RWPE1 (cell line): ENCODE measurements at regions not wholly inside any gene's neighbourhood (a gene's known extent, or its start where the extent isn't known, plus 50 kb on each side); places are given as distances from the start of the nearest gene placed in this dataset.
A peak's percentile ranks its signal among the peaks of the same experiment; 100 is the strongest.
"Not testable (repeated sequence)": the region's sequence is repeated elsewhere in the genome, so short reads cannot be mapped to it uniquely, and the experiment has no call there.

Source experiments
- CTCF ChIA-PET: fragments of 350-600 bp; sonication (Branson Sonifier 250); formaldehyde crosslinking; extraction: SDS; loops from one replicate; lab custom pipeline; 2021; lab: Yijun Ruan, JAX
- POLR2A ChIA-PET: fragments of 400-600 bp; formaldehyde crosslinking; extraction: SDS; loops from one replicate; lab custom pipeline; 2020; ENCODE audit warnings: antibody characterized with exemption; ENCODE audit not compliant: low non-redundant PET; lab: Yijun Ruan, JAX
- DNase-seq: peaks from one replicate; pipeline ENCODE4 v3.0.0; 2012; ENCODE audit warnings: low spot score
- H3K27ac ChIP-seq: fragments of 450-650 bp; 2 replicates; pipeline ENCODE4 v1.5.1; 2017
- TF ChIP-seq, protein P1 (sequence below): fragments of 450-650 bp; conservative IDR thresholded peaks from 2 replicates; pipeline ENCODE4 v1.5.1; 2017; ENCODE audit warnings: low read depth, mild to moderate bottlenecking

DNA sequence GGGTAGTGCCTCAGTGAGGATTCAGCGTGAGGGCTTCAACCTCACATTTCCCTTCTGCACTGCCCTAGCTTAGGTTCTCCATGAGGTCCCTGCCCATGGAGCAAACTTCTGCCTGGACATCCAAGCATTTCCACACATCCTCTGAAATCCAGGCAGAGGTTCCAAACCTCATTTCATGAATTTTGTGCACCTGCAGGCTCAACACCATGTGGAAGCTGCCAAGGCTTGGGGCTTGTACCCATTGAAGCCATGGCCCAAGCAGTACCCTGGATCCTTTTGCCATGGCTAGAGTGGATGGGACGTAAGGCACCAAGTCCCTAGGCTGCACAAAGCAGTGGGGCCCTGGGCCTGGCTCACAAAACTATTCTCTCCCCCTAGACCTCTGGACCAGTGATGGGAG, 877.1 kb upstream of the KLHL1 start:
- POLR2A ChIA-PET = no interaction called here
- DNase-seq = no peak
- no peak overlapping the region for H3K27ac ChIP-seq
- CTCF ChIA-PET = no interaction called here
- TF ChIP-seq, protein P1, sequence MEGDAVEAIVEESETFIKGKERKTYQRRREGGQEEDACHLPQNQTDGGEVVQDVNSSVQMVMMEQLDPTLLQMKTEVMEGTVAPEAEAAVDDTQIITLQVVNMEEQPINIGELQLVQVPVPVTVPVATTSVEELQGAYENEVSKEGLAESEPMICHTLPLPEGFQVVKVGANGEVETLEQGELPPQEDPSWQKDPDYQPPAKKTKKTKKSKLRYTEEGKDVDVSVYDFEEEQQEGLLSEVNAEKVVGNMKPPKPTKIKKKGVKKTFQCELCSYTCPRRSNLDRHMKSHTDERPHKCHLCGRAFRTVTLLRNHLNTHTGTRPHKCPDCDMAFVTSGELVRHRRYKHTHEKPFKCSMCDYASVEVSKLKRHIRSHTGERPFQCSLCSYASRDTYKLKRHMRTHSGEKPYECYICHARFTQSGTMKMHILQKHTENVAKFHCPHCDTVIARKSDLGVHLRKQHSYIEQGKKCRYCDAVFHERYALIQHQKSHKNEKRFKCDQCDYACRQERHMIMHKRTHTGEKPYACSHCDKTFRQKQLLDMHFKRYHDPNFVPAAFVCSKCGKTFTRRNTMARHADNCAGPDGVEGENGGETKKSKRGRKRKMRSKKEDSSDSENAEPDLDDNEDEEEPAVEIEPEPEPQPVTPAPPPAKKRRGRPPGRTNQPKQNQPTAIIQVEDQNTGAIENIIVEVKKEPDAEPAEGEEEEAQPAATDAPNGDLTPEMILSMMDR = no peak

DNA sequence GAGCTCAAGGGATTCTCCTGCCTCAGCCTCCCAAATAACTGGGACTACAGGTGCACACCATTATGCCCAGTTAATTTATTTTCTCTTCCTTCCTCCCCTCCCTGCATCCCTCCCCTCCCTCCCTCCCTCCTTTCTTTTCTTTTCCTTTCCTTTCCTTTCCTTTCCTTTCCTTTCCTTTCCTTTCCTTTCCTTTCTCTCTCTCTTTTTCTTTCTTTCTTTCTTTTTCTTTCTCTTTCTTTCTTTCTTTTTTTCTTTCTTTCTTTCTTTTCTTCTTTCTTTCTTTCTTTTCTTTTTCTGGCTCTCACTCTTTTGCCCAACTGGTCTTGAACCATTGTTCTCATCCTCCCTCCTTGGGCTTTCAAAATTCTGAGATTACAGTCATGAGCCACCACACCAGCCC, 873.0 kb upstream of the KLHL1 start:
- H3K27ac ChIP-seq, CTCF ChIA-PET, DNase-seq, POLR2A ChIA-PET: not testable (repeated sequence)

DNA sequence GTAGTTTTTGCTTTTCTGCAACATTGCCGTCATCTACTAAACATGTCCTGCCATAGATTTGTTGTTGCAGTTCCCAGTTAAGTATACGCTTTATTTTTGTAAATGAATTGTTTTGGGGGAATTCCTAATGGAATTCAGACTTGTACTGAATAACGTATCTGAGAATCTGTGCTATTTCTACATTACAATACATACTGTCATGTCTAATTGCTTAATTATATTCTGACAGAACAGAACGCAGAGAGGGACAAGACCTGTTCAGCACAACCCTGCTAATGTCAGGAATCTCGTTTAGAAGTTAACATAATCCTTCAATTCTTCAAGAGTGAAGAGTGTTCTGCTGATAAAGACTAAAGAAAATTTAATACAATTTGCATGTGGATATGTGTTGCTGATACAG, 861.1 kb upstream of the KLHL1 start:
- POLR2A ChIA-PET = no interaction called here
- no peak for DNase-seq
- H3K27ac ChIP-seq = no peak overlapping the region
- CTCF ChIA-PET = no interaction called here
- TF ChIP-seq, protein P1 = no peak

DNA sequence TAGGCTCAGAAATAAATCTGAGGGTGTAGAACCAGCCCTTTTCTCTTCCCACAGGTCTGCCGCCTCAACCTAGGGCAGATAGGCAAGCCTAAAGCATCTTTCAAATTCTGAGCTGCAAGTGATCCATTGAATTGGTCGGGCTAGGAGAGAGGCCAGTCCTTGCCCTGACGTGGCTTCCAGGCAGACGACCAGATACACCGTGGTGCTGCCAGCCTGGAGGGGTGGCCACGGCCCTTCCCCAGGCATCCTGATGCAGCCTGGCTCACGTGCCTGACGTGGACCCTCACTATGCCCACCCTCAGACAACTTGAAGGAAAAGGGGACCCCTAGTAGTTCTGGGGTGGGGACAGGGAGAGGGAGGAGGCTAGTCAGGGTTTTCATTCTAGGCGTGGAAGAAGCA, 859.3 kb upstream of the KLHL1 start:
- no peak overlapping the region for H3K27ac ChIP-seq
- ChIA-PET POLR2A (no interaction called here), CTCF (no interaction called here)
- TF ChIP-seq, protein P1 = no peak
- no peak for DNase-seq

DNA sequence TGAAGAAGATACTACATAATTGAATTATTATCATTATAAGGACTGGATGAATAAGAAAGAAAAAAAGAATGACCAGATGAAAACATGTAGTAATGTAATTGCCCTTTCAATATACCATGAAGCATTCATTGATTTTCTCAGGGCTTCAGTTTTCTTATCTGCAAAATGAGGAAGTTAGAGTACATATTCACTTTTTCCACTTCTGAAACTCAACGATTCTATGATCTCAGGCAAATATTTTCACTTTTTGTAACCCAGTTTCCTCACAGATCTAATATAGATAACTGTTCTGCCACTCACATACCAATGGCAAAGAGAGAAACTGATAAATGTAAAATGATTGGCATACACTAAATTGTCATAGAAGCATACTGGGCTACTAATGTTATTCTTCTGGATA, 856.6 kb upstream of the KLHL1 start:
- ChIA-PET POLR2A (no interaction called here), CTCF (no interaction called here)
- TF ChIP-seq, protein P1 = no peak
- no peak overlapping the region for H3K27ac ChIP-seq
- DNase-seq = no peak

DNA sequence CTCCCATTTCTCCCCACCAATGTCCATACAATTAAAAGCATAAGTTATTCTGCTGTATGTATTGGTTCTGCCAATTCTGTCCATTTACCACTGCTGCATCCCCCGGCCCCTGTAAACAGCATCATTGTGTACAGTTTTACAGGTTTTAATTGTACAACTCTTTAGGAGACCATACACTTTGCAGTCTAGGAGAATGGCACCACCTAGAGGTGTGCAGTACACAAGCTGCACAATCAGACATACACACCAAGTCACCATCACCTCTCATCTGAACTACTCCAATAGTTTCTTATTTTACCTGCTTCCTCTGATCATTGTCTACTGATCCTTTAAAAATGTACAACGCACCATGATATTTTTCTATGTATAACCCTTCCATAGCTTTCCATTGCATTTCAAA, 855.9 kb upstream of the KLHL1 start:
- ChIA-PET CTCF (no interaction called here), POLR2A (no interaction called here)
- no peak overlapping the region for H3K27ac ChIP-seq
- TF ChIP-seq, protein P1 = no peak
- no peak for DNase-seq

DNA sequence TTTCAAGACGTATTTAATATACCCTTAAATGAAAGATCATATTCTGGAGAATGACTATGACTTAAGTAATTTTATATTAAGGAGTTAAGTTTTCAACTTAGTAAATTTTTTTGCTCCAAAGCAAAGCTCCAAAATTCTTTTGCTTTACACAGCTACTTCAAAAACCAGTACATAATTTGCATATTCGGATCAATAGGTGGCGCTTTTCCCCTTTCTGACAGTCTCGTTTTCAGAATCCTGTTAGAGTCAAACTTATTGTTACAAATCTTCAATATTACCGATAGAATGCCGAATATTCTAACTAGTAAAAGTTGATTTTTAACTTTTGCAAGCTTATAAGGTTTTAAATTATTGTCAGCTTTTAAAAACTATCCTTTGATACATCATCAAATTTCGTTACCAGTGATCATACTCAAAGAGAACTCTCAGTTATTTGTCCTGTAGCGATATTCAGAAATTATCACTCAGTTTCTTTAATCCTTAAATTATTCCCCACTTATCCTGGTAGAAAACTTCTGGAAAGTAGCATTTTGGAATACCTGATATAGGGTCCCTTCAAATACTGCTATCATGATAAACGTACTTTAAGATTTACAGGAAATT, 852.7 kb upstream of the KLHL1 start:
- TF ChIP-seq, protein P1 = peak; percentile 65
- no peak overlapping the region for H3K27ac ChIP-seq
- no peak for DNase-seq
- CTCF ChIA-PET = interaction anchor here (0.6 to 0.7 kb wide), 6 partner anchors 58 to 820 kb away, joined by 3 read pairs; no protein-coding TSS in a partner anchor
- POLR2A ChIA-PET = no interaction called here
